ENCODE measurements at regions not wholly inside any gene's neighbourhood (a gene's known extent, or its start where the extent isn't known, plus 50 kb on each side); places are given as distances from the start of the nearest gene placed in this dataset.

GRCh38 chr2:198782734-198783133, 675.0 kb downstream of the SATB2 start:
- TF ChIP-seq CTCF (IDR thresholded peaks at IDR 0.05) (no peak), MXI1 (IDR thresholded peaks at IDR 0.05; ENCODE audit: low read depth, low read length) (no peak), RCOR1 (IDR thresholded peaks at IDR 0.05; ENCODE audit: low read length) (no peak), EZH2phosphoT487 (IDR thresholded peaks at IDR 0.05; ENCODE audit: borderline replicate concordance, low read depth) (no peak), YY1 (IDR thresholded peaks at IDR 0.05; ENCODE audit: low read depth) (no peak)
